MCF 10A (cell line): ENCODE measurements at regions not wholly inside any gene's neighbourhood (a gene's known extent, or its start where the extent isn't known, plus 50 kb on each side); places are given as distances from the start of the nearest gene placed in this dataset.

Source experiments
- BruUV-seq: library from RNA; stranded (reverse); fragments of 400-500 nt; replicated peaks from 2 replicates; lab custom pipeline; 2021; lab: Mats Ljungman, UMichigan
- CTCF ChIA-PET: fragments of 300-600 bp; sonication (Branson Sonifier 250); formaldehyde crosslinking; extraction: SDS; loops from one replicate; lab custom pipeline; 2021; ENCODE audit warnings: antibody characterized with exemption, inconsistent platforms; lab: Yijun Ruan, JAX
- POLR2A ChIA-PET: fragments of 300-600, 350-650 bp; sonication (Branson Sonifier 250); formaldehyde crosslinking; extraction: SDS; loops from one replicate; lab custom pipeline; 2020; ENCODE audit warnings: antibody characterized with exemption, inconsistent platforms; lab: Yijun Ruan, JAX
- DNase-seq: peaks from one replicate; pipeline ENCODE4 v3.0.0-alpha.2; 2018; ENCODE audit not compliant: unreplicated experiment
- H3K27ac Mint-ChIP-seq: one replicate; pipeline ENCODE4 v1.8.0; 2022; ENCODE audit warnings: mild to moderate bottlenecking, low read depth, mixed read lengths; ENCODE audit not compliant: unreplicated experiment
- H3K27me3 Mint-ChIP-seq: one replicate; pipeline ENCODE4 v1.8.0; 2022; ENCODE audit warnings: mixed read lengths; ENCODE audit not compliant: insufficient read depth, unreplicated experiment
- H3K36me3 Mint-ChIP-seq: one replicate; pipeline ENCODE4 v1.8.0; 2022; ENCODE audit warnings: mild to moderate bottlenecking, moderate library complexity, mixed read lengths; ENCODE audit not compliant: insufficient read depth, unreplicated experiment
- H3K4me1 Mint-ChIP-seq: one replicate; pipeline ENCODE4 v1.8.0; 2022; ENCODE audit warnings: mixed read lengths; ENCODE audit not compliant: insufficient read depth, unreplicated experiment
- H3K4me3 Mint-ChIP-seq: one replicate; pipeline ENCODE4 v1.8.0; 2022; ENCODE audit warnings: mild to moderate bottlenecking, moderate library complexity, mixed read lengths; ENCODE audit not compliant: unreplicated experiment
- H3K9me3 Mint-ChIP-seq: one replicate; pipeline ENCODE4 v1.8.0; 2022; ENCODE audit warnings: mixed read lengths; ENCODE audit not compliant: unreplicated experiment
- intact Hi-C: fragments of 100-400 bp; cut with micrococcal nuclease; formaldehyde crosslinking; loops from 2 replicates; pipeline ENCODE4 v1.14.1; 2022
- TF ChIP-seq, protein P1 (sequence below): fragments of 200-600 bp; IDR thresholded peaks from one replicate; pipeline ENCODE4 v1.8.0; 2022; ENCODE audit warnings: antibody characterized with exemption, mild to moderate bottlenecking; ENCODE audit not compliant: unreplicated experiment

DNA sequence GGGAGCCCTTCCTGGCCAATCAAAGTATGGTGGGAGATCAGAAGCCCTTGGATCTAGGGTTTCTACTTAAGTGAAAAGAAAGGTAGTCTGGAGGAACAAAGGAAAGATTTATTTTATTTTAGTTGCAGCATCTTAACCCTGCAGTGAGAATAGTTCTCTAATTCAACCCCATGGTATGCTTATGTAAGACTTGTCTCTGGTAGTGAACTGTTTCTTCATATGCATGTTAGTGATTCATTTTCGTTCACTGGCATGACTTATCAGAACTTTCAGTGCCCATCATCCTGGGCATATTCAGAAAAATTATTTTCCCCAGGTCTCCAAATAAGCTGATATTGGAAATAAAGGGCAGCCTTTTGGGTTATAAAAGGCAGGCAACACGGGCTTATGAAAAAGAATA is 1058.8 kb downstream of the NLGN4Y start:
- DNase-seq = no peak
- TF ChIP-seq, protein P1, sequence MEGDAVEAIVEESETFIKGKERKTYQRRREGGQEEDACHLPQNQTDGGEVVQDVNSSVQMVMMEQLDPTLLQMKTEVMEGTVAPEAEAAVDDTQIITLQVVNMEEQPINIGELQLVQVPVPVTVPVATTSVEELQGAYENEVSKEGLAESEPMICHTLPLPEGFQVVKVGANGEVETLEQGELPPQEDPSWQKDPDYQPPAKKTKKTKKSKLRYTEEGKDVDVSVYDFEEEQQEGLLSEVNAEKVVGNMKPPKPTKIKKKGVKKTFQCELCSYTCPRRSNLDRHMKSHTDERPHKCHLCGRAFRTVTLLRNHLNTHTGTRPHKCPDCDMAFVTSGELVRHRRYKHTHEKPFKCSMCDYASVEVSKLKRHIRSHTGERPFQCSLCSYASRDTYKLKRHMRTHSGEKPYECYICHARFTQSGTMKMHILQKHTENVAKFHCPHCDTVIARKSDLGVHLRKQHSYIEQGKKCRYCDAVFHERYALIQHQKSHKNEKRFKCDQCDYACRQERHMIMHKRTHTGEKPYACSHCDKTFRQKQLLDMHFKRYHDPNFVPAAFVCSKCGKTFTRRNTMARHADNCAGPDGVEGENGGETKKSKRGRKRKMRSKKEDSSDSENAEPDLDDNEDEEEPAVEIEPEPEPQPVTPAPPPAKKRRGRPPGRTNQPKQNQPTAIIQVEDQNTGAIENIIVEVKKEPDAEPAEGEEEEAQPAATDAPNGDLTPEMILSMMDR = no peak
- H3K9me3 Mint-ChIP-seq = no peaks in the 10 kb centered on the region
- POLR2A ChIA-PET = no interaction called here
- H3K4me3 Mint-ChIP-seq = no peak overlapping the region
- H3K27ac Mint-ChIP-seq = no peak overlapping the region
- H3K4me1 Mint-ChIP-seq = no peaks in the 10 kb centered on the region
- intact Hi-C loops = no loop called here
- BruUV-seq = no TSS peak
- H3K27me3 Mint-ChIP-seq = no peaks in the 10 kb centered on the region
- CTCF ChIA-PET = no interaction called here
- no peaks in the 10 kb centered on the region for H3K36me3 Mint-ChIP-seq

DNA sequence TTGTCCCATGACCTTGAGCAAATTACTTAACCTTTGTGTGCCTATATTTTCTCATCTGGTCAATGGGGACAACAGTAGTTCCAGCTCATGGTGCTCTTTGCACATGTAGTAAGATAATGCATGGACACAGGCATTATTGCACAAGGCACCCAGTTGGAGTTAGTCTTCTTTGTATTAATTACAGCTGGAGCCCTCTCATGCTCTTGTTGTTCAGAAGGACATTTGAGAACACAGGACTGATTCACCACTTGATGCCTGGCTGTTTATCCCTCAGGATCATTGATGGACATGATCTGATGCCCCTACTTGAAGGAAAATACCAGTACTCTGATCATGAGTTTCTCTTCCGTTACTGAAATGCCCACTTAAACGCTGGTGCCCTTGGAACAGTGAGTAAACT is 1068.6 kb downstream of the NLGN4Y start:
- POLR2A ChIA-PET = no interaction called here
- intact Hi-C loops = no loop called here
- no TSS peak for BruUV-seq

DNA sequence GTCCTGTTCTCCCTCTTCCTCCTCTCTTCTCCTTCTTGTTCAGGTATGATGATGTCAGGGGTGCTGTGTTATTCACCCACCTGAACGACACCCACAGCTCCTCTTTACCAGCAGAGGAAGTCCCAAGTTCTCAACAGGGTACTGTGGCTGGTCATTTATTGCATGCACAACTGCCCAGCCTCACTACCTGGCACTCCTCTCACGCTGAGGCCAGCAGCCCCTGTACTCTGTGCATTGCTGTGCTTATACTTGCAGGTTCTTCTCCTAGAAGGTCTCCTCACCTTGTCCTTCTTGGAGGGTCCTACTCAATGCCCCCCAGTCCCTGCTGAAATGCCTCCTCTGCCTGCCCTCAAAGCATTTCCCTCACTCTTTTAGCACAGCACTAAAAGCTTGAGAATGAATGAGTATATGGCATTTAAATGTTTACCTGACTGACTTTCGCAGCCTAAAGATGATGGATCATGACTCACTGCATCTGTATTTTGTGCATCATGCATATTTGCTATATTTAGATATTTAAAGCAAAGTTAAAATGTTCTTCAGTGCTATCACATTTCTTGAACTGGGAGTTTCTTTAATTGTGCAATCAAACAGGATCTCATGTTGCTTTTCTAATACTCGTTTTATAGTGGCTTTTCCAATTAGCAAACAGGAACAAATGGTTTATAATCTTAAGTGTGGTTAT is 1069.3 kb downstream of the NLGN4Y start:
- no peaks in the 10 kb centered on the region for H3K36me3 Mint-ChIP-seq
- no peaks in the 10 kb centered on the region for H3K9me3 Mint-ChIP-seq
- H3K4me3 Mint-ChIP-seq = no peak overlapping the region
- intact Hi-C loops = no loop called here
- no peak overlapping the region for H3K27ac Mint-ChIP-seq
- H3K4me1 Mint-ChIP-seq = no peaks in the 10 kb centered on the region
- BruUV-seq = no TSS peak
- H3K27me3 Mint-ChIP-seq = no peaks in the 10 kb centered on the region
- CTCF ChIA-PET = no interaction called here
- no peak for DNase-seq
- TF ChIP-seq, protein P1 = no peak
- POLR2A ChIA-PET = no interaction called here

More for the DNA sequence above, 1068.6 kb downstream of the NLGN4Y start:
- Mint-ChIP-seq H3K4me1 (no peaks in the 10 kb centered on the region), H3K36me3 (no peaks in the 10 kb centered on the region), H3K27ac (no peak overlapping the region), H3K27me3 (no peaks in the 10 kb centered on the region), H3K4me3 (no peak overlapping the region), H3K9me3 (no peaks in the 10 kb centered on the region)
- TF ChIP-seq, protein P1 = no peak
- no peak for DNase-seq
- CTCF ChIA-PET = no interaction called here

DNA sequence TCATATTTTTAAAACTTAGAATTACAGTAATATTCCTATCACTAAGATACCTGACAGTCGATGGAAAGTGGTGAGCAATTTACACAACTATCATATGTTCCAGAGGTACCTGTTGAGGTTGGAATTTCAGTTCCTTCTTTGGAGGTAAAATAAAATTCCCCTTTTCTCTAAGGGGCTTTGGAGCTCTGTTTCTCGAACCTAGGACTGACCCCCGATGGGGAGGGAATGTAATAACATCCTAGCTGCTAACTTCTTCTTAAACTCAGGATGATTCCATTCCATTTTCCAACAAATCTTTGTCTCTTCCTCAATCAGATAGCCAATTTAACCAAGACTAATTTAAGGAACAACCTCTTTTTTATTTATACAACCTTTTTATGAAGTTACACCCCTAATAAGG is 1069.8 kb downstream of the NLGN4Y start:
- BruUV-seq = no TSS peak
- DNase-seq = no peak
- intact Hi-C loops = no loop called here
- Mint-ChIP-seq H3K9me3 (no peaks in the 10 kb centered on the region), H3K4me1 (no peaks in the 10 kb centered on the region), H3K4me3 (no peak overlapping the region), H3K27ac (no peak overlapping the region), H3K27me3 (no peaks in the 10 kb centered on the region), H3K36me3 (no peaks in the 10 kb centered on the region)
- TF ChIP-seq, protein P1 = no peak
- POLR2A ChIA-PET = no interaction called here
- CTCF ChIA-PET = no interaction called here
